OCI-LY1 (cell line): ENCODE measurements at regions not wholly inside any gene's neighbourhood (a gene's known extent, or its start where the extent isn't known, plus 50 kb on each side); places are given as distances from the start of the nearest gene placed in this dataset.

Experiments
- H2AFZ ChIP-seq: fragments of 200-600 bp; sonication (generic), shearing (Covaris generic); 2 replicates; pipeline ENCODE4 v1.6.0; 2014; ENCODE audit warnings: antibody characterized with exemption, mild to moderate bottlenecking, low read length
- H3F3A ChIP-seq: fragments of 200-600 bp; sonication (generic), shearing (Covaris generic); 2 replicates; pipeline ENCODE4 v1.6.0; 2014; ENCODE audit warnings: mild to moderate bottlenecking, antibody characterized with exemption, low read length, moderate library complexity; ENCODE audit not compliant: insufficient read depth
- H3K27ac ChIP-seq: fragments of 200-600 bp; sonication (generic); 2 replicates; pipeline ENCODE4 v1.5.1; 2014; ENCODE audit warnings: low read length, mixed run types, mild to moderate bottlenecking, low read depth; ENCODE audit not compliant: poor library complexity, severe bottlenecking
- H3K27me3 ChIP-seq: fragments of 200-600 bp; sonication (generic); 2 replicates; pipeline ENCODE4 v1.6.0; 2014; ENCODE audit warnings: antibody characterized with exemption, mild to moderate bottlenecking, low read length, moderate library complexity; ENCODE audit not compliant: insufficient read depth
- H3K36me3 ChIP-seq: fragments of 200-600 bp; sonication (generic); 2 replicates; pipeline ENCODE4 v1.6.1; 2014; ENCODE audit warnings: mild to moderate bottlenecking, antibody characterized with exemption, low read length, moderate library complexity, mixed read lengths; ENCODE audit not compliant: insufficient read depth
- H3K4me1 ChIP-seq: fragments of 200-600 bp; sonication (generic); 2 replicates; pipeline ENCODE4 v1.5.1; 2014; ENCODE audit warnings: mild to moderate bottlenecking, low read length, moderate library complexity; ENCODE audit not compliant: insufficient read depth, severe bottlenecking
- H3K4me2 ChIP-seq: fragments of 200-600 bp; sonication (generic), shearing (Covaris generic); 2 replicates; pipeline ENCODE4 v1.6.1; 2014; ENCODE audit warnings: low read length
- H3K4me3 ChIP-seq: fragments of 200-600 bp; sonication (generic); 2 replicates; pipeline ENCODE4 v1.5.1; 2014; ENCODE audit warnings: low read length, low read depth, mild to moderate bottlenecking, mixed read lengths; ENCODE audit not compliant: poor library complexity, severe bottlenecking
- H3K79me2 ChIP-seq: fragments of 200-600 bp; shearing (Covaris generic); 2 replicates; pipeline ENCODE4 v1.6.1; 2016; ENCODE audit warnings: mixed run types, low read length, mixed read lengths; ENCODE audit not compliant: insufficient read depth
- H3K9ac ChIP-seq: fragments of 200-600 bp; sonication (generic), shearing (Covaris generic); 2 replicates; pipeline ENCODE4 v1.6.1; 2014; ENCODE audit warnings: mild to moderate bottlenecking, low read length, mixed read lengths
- H3K9me2 ChIP-seq: fragments of 200-600 bp; sonication (generic), shearing (Covaris generic); 2 replicates; pipeline ENCODE4 v1.6.1; 2014; ENCODE audit warnings: low read depth, mild to moderate bottlenecking, low read length, mixed read lengths
- H3K9me3 ChIP-seq: fragments of 200-600 bp; shearing (Covaris generic); 2 replicates; pipeline ENCODE4 v1.6.1; 2014; ENCODE audit warnings: low read length, mixed read lengths
- H4K20me1 ChIP-seq: fragments of 200-600 bp; sonication (generic), shearing (Covaris generic); 2 replicates; pipeline ENCODE4 v1.6.0; 2016; ENCODE audit warnings: mild to moderate bottlenecking, low read length; ENCODE audit not compliant: insufficient read depth
- EZH2 ChIP-seq: fragments of 200-600 bp; sonication (generic), shearing (Covaris generic); IDR thresholded peaks from 2 replicates; pipeline ENCODE4 v1.8.0; 2017; ENCODE audit warnings: borderline replicate concordance, mixed run types, mild to moderate bottlenecking, antibody characterized with exemption, low read length, moderate library complexity, mixed read lengths
- TF ChIP-seq, protein P1 (sequence below): fragments of 200-600 bp; sonication (generic), shearing (Covaris generic); IDR thresholded peaks from 2 replicates; pipeline ENCODE4 v1.5.1; 2017; ENCODE audit warnings: mild to moderate bottlenecking, antibody characterized with exemption, low read length, moderate library complexity, mixed read lengths

DNA sequence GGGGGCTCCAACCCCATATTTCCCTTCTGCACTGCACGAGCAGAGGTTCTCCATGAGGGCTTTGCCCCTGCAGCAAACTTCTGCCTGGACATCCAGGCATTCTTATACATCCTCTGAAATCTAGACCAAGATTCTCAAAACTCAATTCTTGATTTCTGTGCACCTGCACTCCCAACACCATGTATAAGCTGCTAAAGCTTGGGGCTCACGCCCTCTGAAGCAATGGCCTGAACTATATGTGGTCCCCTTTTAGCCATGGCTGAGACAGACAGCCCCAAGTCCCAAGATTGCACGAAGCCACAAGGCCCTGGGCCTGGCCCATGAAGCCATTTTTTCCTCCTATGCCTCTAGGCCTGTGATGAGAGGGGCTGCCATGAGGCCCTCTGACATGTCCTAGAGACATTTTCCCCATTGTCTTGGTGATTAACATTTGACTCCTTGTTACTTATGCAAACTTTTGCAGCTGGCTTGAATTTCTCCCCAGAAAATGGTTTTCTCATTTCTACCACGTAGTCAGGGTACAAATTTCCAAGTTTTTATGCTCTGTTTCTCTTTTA, 468.0 kb upstream of the SLIT2 start:
- no peak overlapping the region for H3K9ac ChIP-seq
- no peaks in the 10 kb centered on the region for H3K36me3 ChIP-seq
- H3K9me2 ChIP-seq: no peaks in the 10 kb centered on the region
- H3K27me3 ChIP-seq: no peaks in the 10 kb centered on the region
- H3K27ac ChIP-seq: no peak overlapping the region
- H3F3A ChIP-seq: no peaks in the 10 kb centered on the region
- no peak overlapping the region for H3K4me2 ChIP-seq
- TF ChIP-seq, protein P1, sequence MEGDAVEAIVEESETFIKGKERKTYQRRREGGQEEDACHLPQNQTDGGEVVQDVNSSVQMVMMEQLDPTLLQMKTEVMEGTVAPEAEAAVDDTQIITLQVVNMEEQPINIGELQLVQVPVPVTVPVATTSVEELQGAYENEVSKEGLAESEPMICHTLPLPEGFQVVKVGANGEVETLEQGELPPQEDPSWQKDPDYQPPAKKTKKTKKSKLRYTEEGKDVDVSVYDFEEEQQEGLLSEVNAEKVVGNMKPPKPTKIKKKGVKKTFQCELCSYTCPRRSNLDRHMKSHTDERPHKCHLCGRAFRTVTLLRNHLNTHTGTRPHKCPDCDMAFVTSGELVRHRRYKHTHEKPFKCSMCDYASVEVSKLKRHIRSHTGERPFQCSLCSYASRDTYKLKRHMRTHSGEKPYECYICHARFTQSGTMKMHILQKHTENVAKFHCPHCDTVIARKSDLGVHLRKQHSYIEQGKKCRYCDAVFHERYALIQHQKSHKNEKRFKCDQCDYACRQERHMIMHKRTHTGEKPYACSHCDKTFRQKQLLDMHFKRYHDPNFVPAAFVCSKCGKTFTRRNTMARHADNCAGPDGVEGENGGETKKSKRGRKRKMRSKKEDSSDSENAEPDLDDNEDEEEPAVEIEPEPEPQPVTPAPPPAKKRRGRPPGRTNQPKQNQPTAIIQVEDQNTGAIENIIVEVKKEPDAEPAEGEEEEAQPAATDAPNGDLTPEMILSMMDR: no peak
- TF ChIP-seq EZH2: no peak
- no peaks in the 10 kb centered on the region for H3K9me3 ChIP-seq
- H3K4me3 ChIP-seq: no peak overlapping the region
- H3K4me1 ChIP-seq: no peaks in the 10 kb centered on the region
- no peak overlapping the region for H2AFZ ChIP-seq
- no peaks in the 10 kb centered on the region for H3K79me2 ChIP-seq
- H4K20me1 ChIP-seq: no peaks in the 10 kb centered on the region

DNA sequence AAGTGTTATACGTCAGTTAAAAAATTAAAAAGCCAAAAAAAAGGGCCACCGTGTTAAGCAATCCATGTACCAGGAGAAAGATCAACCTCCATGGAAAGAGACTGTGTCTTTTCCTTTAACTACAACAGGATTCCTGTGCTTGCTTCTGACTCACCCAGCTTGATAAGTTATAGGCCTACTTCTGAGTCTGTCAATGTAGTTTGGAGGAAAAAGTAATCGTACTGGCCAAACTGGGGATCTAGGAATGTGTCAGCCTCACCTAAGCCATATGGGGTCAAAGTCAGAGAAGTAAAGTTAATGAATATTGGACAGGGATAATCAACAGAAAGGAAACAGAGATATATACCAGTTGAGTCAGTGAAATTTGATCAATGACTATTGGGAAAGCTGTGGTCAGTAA, 470.8 kb upstream of the SLIT2 start:
- H2AFZ ChIP-seq: no peak overlapping the region
- peaks cover 3% of the 10 kb centered on the region for H3K4me1 ChIP-seq
- no peaks in the 10 kb centered on the region for H3K79me2 ChIP-seq
- TF ChIP-seq EZH2: no peak
- TF ChIP-seq, protein P1: no peak
- H4K20me1 ChIP-seq: no peaks in the 10 kb centered on the region
- H3K36me3 ChIP-seq: no peaks in the 10 kb centered on the region
- H3F3A ChIP-seq: no peaks in the 10 kb centered on the region
- no peaks in the 10 kb centered on the region for H3K27me3 ChIP-seq
- no peak overlapping the region for H3K4me2 ChIP-seq
- no peaks in the 10 kb centered on the region for H3K9me2 ChIP-seq
- no peak overlapping the region for H3K4me3 ChIP-seq
- no peak overlapping the region for H3K9ac ChIP-seq
- H3K9me3 ChIP-seq: no peaks in the 10 kb centered on the region
- no peak overlapping the region for H3K27ac ChIP-seq

DNA sequence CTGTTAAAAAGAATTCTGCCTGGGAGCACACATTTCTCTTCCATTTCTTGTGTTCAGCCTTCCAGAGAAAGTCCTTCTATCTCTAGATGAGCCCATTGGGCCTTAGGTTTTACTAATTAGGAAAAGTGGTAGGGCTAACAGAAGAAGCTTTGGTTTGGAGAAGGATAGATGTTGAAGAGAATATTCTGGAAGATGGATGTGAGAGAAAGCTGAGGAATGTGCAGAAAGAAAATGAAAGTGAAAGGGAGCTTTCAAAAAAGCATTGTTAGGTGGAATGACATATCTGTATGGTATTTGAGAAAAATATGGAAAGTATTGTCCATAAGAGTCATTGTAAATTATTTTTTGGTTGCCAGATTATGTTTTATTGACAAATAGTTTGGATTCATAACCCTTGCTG, 474.8 kb upstream of the SLIT2 start:
- H2AFZ ChIP-seq: no peak overlapping the region
- TF ChIP-seq, protein P1: no peak
- no peak for TF ChIP-seq EZH2

More for the DNA sequence above, 474.8 kb upstream of the SLIT2 start:
- peaks cover 4% of the 10 kb centered on the region for H3K4me1 ChIP-seq
- H3K4me3 ChIP-seq: no peak overlapping the region
- no peak overlapping the region for H3K9ac ChIP-seq
- no peaks in the 10 kb centered on the region for H3K9me3 ChIP-seq
- no peaks in the 10 kb centered on the region for H4K20me1 ChIP-seq
- no peaks in the 10 kb centered on the region for H3K36me3 ChIP-seq
- H3K27ac ChIP-seq: no peak overlapping the region
- H3K9me2 ChIP-seq: no peaks in the 10 kb centered on the region
- no peaks in the 10 kb centered on the region for H3K27me3 ChIP-seq
- no peak overlapping the region; the same call in 1 of the 2 replicates for H3K4me2 ChIP-seq
- no peaks in the 10 kb centered on the region for H3F3A ChIP-seq
- H3K79me2 ChIP-seq: no peaks in the 10 kb centered on the region
